ENCODE measurements at regions not wholly inside any gene's neighbourhood (a gene's known extent, or its start where the extent isn't known, plus 50 kb on each side); places are given as distances from the start of the nearest gene placed in this dataset.

DNA sequence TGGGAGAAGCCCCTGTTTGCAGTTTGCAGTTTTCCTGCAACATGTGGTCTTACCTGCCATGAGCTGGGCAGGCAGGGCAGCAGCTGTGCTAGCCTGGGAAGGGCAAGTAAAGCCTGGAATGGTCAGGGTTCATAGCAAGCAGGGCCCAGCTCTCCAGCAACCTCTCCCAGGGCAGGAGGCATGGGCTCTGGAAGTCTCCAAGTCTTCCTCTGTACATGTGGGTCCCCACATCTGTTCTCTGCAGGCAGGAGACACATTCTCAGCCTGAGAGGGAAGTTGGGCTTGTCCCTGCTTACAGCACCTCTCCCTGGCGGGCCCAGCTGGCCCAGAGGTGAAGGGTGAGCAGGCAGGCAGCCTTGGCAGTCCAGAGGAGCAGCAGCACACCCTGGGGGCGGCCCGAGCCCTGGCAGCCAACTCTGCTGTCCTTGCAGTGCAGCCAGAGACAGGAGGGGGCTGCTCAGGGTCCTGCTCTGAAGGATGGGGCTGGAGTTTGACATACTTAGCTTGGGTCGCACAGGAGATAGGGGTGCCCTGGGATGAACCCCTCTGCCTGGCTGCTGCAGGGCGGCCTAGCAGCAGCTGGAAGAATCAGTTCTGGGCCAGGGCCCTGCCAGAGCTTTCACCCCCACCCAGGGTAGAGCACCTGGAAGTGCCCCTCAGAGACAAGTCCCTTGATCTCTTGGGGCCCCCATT, 176.0 kb downstream of the MRPL14 start:
- Histone ChIP-seq H3K9ac (peak overlapping the region in 2 of 11 experiments; percentile 19 to 35; a peak in 3 of 22 replicates), H3K9me3 (replicated peaks in 1 of 11) (peaks cover 6 to 10% (median 8%) of the 10 kb centered on the region in 11 experiments), H3K4me2 (peak overlapping the region in 5 of 11 experiments; percentile 4 to 30 (median 21); a peak in 5 of 22 replicates), H3K36me3 (no peaks in the 10 kb centered on the region), H3K27me3 (no peaks in the 10 kb centered on the region), H3K4me3 (no peak overlapping the region), H4K20me1 (no peaks in the 10 kb centered on the region), H3K27ac (no peak overlapping the region; a peak in 1 of 22 replicates), H3K4me1 (peaks cover 0 to 19% (median 12%) of the 10 kb centered on the region in 10 experiments; a peak in 10 of 20 replicates)
- no peak for TF ChIP-seq Cebpa-rat (IDR thresholded peaks at IDR 0.05)

DNA sequence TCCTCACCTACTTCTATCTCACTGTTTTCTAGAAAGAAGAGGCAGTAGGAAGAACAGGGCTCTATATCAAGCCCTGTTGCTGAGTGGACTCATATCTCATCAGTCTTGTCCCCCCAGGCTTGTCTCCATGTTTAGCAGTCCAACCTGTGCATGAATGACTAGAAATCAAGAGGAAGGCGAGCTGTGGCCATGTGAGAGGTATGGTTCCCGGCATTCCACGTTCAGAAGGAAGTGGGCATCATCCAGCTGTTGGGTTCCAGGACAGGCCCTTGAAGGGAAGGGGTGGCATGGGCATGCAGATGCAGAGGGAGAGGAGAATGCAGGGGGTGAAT, 176.6 kb downstream of the MRPL14 start:
- no peak for TF ChIP-seq Cebpa-rat (IDR thresholded peaks at IDR 0.05)
- Histone ChIP-seq H3K4me3 (no peak overlapping the region), H3K9me3 (replicated peaks in 1 of 11) (peaks cover 9 to 15% (median 13%) of the 10 kb centered on the region in 11 experiments), H3K27me3 (no peaks in the 10 kb centered on the region), H3K9ac (no peak overlapping the region), H3K27ac (no peak overlapping the region), H4K20me1 (no peaks in the 10 kb centered on the region), H3K4me1 (peaks cover 0 to 19% (median 11%) of the 10 kb centered on the region in 10 experiments; a peak in 10 of 20 replicates), H3K36me3 (no peaks in the 10 kb centered on the region), H3K4me2 (peak overlapping the region in 1 of 11 experiments; percentile 30; a peak in 1 of 22 replicates)

DNA sequence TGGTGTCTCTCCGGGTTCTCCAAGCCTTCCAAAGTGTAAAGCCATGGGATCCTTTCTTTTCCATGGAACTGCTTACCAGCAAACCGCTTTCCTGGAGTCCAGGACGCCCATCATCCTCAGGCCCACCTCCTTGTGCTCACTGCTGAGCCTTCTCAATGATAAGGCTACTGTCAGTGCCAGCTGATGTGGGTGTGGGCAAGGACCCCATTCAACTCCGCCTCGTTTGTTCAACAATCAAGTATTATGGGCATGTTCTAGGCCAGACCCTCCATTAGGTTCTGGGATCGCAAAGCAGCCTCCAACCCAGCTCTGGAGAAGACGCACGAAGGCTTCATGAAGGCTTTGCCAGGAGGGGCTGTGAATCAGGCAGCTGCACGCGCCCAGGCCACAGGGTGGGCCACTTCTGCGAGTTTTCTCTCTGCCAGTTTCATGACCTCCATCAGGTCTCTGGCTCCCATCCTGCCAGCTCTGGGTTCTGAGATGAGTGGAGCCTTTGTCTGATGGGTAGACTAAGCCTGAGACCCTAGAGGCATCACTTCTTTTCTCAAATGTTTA, 177.1 kb downstream of the MRPL14 start:
- Histone ChIP-seq H3K4me3 (no peak overlapping the region), H3K27ac (no peak overlapping the region), H4K20me1 (no peaks in the 10 kb centered on the region), H3K9me3 (replicated peaks in 1 of 11) (peaks cover 15 to 20% (median 19%) of the 10 kb centered on the region in 11 experiments), H3K4me1 (peaks cover 0 to 19% (median 9%) of the 10 kb centered on the region in 10 experiments; a peak in 8 of 20 replicates), H3K9ac (no peak overlapping the region), H3K27me3 (no peaks in the 10 kb centered on the region), H3K4me2 (no peak overlapping the region), H3K36me3 (no peaks in the 10 kb centered on the region)
- TF ChIP-seq Cebpa-rat (IDR thresholded peaks at IDR 0.05), result no peak

DNA sequence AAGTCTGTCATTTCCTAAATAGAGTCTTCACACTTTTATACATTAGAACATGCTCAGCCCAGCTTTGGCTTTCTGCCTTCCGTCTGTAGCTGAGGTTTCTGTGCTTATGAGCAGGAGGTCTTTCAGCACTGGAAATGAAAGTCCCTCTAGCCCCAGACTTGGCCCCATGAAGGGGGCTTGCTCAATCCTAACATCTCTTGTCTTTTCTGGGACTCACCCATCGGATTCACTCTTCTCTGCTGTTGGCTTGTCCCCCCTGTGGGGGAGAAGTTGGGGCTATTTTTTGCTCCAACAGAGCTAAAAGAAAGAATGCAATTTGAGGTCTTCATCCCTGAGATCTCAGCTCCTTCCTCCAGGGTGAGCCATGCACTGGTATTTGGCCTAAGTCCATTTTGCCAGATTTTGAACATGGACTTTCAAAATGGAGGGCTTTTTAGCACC, 177.7 kb downstream of the MRPL14 start:
- no peak overlapping the region for H3K4me2 ChIP-seq
- no peaks in the 10 kb centered on the region for H3K27me3 ChIP-seq
- peaks cover 0 to 19% (median 9%) of the 10 kb centered on the region in 10 experiments; a peak in 8 of 20 replicates for H3K4me1 ChIP-seq
- no peak overlapping the region for H3K27ac ChIP-seq
- no peaks in the 10 kb centered on the region for H4K20me1 ChIP-seq
- H3K4me3 ChIP-seq, result no peak overlapping the region
- no peak for TF ChIP-seq Cebpa-rat (IDR thresholded peaks at IDR 0.05)
- no peak overlapping the region for H3K9ac ChIP-seq
- H3K9me3 ChIP-seq (replicated peaks in 1 of 11), result peaks cover 21 to 26% (median 24%) of the 10 kb centered on the region in 11 experiments
- H3K36me3 ChIP-seq, result no peaks in the 10 kb centered on the region

DNA sequence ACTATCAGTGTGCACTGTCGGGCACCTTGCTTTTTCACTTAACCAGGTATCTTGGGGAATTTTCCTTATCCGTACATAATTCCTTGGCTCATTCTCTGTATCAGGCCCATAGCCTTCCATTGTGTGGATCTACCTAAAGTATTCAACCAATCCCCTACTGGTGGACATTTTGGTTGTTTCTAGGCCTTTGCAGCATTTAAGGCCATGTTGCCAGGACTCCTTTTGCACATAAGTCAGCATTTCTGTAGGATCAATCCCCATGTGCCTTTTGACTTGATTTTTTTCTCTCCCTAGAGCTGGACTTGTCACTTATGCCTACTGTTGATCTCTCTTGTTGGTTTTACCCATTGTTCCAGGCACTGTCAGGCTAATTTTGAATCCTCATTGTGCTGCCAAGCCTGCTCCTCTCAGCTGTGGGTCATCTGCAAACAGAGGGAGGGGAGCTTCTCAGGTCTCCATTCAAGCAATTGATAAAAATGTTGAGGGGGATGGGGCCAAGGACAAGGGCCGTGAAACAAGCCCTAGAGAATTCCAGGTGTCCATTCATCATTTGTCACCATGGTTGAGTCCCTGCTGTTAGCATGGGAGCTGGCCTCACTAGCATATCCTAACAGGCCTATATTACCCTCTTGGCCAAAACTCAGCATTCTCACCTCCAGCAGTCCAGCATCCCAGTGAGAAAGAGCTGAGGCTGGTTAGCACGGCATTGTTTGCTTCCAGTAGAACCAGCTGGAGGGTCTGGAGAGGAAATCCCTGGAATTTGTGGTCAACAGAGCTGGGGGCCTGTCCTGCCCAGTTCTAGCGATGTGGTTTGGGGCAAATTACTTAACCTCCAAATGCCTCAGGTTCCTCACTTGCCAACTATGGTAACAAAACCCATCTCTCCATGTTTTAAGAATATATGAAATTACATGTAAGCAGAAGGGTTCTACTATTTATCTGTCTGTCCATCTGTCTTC, 178.4 kb downstream of the MRPL14 start:
- Histone ChIP-seq H3K27ac (no peak overlapping the region), H3K27me3 (no peaks in the 10 kb centered on the region), H4K20me1 (no peaks in the 10 kb centered on the region), H3K36me3 (no peaks in the 10 kb centered on the region), H3K9ac (no peak overlapping the region), H3K4me3 (no peak overlapping the region), H3K4me1 (peaks cover 0 to 19% (median 9%) of the 10 kb centered on the region in 10 experiments; a peak in 8 of 20 replicates), H3K4me2 (no peak overlapping the region), H3K9me3 (replicated peaks in 1 of 11) (peaks cover 27 to 33% (median 31%) of the 10 kb centered on the region in 11 experiments)
- TF ChIP-seq Cebpa-rat (IDR thresholded peaks at IDR 0.05), result no peak

DNA sequence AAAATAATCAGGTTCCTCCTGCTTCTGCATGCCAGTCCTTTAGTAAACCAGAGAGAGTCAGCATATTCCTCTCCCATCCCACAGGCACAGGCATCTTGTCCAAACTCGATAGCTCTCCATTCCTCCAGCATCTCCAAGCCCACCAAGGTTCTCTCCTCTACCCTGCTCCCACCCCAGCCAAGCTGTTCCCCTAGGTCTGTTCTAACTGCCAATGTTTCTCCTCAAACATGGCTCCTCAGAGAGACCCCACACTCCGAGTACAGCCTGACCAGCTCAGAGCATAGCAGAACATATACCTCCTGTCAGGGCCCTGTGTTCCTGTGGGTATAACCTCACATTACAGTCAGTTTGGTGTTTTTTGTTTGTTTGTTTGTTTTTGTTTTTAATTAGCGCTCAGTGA, 177.8 kb downstream of the VEGFA start:
- Histone ChIP-seq H3K27ac (no peak overlapping the region), H3K4me2 (no peak overlapping the region), H3K4me3 (no peak overlapping the region), H3K9ac (no peak overlapping the region), H3K36me3 (no peaks in the 10 kb centered on the region), H3K27me3 (no peaks in the 10 kb centered on the region), H3K9me3 (replicated peaks in 1 of 11) (peaks cover 27 to 35% (median 33%) of the 10 kb centered on the region in 11 experiments), H3K4me1 (peaks cover 0 to 19% (median 9%) of the 10 kb centered on the region in 10 experiments; a peak in 8 of 20 replicates), H4K20me1 (no peaks in the 10 kb centered on the region)
- no peak for TF ChIP-seq Cebpa-rat (IDR thresholded peaks at IDR 0.05)

DNA sequence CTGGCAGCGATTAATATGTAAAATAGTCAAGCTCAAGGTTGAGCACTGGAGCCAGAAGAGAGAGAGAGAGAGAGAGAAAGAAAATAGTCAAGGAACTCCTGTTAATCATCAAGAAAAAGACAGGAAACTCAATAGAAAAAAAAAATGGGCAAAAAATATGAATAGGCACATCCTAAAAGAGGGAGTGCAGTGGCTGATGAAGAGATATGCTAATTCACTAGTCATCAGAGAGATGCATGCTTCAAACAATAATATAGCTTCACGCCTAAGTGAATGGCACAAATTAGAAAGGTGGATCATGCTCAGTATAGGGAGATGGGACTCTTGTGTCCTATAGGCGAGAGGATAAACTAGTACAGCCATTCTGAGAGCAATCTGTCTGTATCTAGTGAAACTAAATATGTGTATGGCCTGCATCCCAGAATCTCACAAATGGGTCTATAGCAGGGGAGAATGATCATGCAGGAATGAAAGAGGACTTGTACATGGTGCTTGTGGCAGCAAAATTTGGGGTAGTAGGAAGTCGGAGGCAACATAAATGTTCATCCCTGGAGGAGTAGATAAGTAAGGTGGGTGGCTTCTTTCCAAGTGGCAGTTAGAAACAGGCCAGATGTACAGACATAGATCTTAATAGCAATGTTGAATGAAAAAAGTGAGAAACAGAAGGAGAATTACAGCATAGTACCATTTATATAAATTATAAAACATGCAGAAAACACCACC, 176.8 kb downstream of the VEGFA start:
- TF ChIP-seq Cebpa-rat (IDR thresholded peaks at IDR 0.05), result no peak
- Histone ChIP-seq H3K4me3 (no peak overlapping the region), H3K27ac (no peak overlapping the region), H4K20me1 (no peaks in the 10 kb centered on the region), H3K36me3 (no peaks in the 10 kb centered on the region), H3K9ac (no peak overlapping the region), H3K27me3 (no peaks in the 10 kb centered on the region), H3K4me1 (peaks cover 5 to 16% (median 8%) of the 10 kb centered on the region in 10 experiments; a peak in 9 of 20 replicates), H3K4me2 (no peak overlapping the region), H3K9me3 (replicated peaks in 1 of 11) (peaks cover 27 to 35% (median 33%) of the 10 kb centered on the region in 11 experiments)

DNA sequence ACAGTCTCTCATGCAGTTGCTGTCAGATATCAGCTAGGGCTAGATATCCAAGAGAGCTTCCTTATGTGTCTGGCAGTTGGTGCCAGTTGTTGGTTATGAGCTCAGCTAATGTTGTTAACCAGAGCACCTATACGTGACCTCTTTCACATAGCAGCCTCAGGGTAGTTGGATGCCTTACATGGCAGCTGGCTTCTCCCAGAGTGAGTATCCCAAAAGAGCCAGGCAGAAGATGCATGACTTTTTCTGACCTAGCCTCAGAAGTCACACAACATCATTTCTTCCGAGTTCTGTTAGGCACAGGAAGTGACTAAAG, 175.7 kb downstream of the VEGFA start:
- H4K20me1 ChIP-seq, result no peaks in the 10 kb centered on the region
- no peaks in the 10 kb centered on the region for H3K27me3 ChIP-seq
- peaks cover 0 to 7% (median under 1%) of the 10 kb centered on the region in 10 experiments; a peak in 7 of 20 replicates for H3K4me1 ChIP-seq
- H3K9ac ChIP-seq, result no peak overlapping the region
- H3K4me3 ChIP-seq, result no peak overlapping the region
- H3K4me2 ChIP-seq, result no peak overlapping the region
- no peak for TF ChIP-seq Cebpa-rat (IDR thresholded peaks at IDR 0.05)
- H3K36me3 ChIP-seq, result no peaks in the 10 kb centered on the region
- peaks cover 27 to 35% (median 33%) of the 10 kb centered on the region in 11 experiments for H3K9me3 ChIP-seq (replicated peaks in 1 of 11)
- no peak overlapping the region for H3K27ac ChIP-seq

All from BLaER1 treated with 17β-estradiol and CSF1 and Interleukin-3, amounts not matched to agents 10 nM and 100 nM (cell line).